Ammon's horn (tissue), 1 donor: ENCODE measurements at regions not wholly inside any gene's neighbourhood (a gene's known extent, or its start where the extent isn't known, plus 50 kb on each side); places are given as distances from the start of the nearest gene placed in this dataset.

Source experiments
- DNase-seq: peaks from one replicate; pipeline ENCODE4 v3.0.0-alpha.2; 2016; ENCODE audit warnings: low spot score

- no peak for DNase-seq
These were observed 90.1 kb upstream of the NOCT start for GRCh38 chr4:138925495-138925894.

- DNase-seq: peak; percentile 94
These were observed 96.3 kb upstream of the NOCT start for GRCh38 chr4:138919094-138919936.

- no peak for DNase-seq
These were observed 97.3 kb upstream of the NOCT start for GRCh38 chr4:138918169-138918869.

- DNase-seq: no peak
These were observed 98.8 kb upstream of the NOCT start for GRCh38 chr4:138916763-138917162.

GRCh38 chr4:138915756-138916155 is 99.8 kb upstream of the NOCT start:
- DNase-seq: no peak

- no peak for DNase-seq
These were observed 102.8 kb upstream of the NOCT start for GRCh38 chr4:138912704-138913340.

GRCh38 chr4:138911909-138912703 is 103.5 kb upstream of the NOCT start:
- DNase-seq: no peak

GRCh38 chr4:138910914-138911336 is 104.7 kb upstream of the NOCT start:
- peak; percentile 89 for DNase-seq

GRCh38 chr4:138910195-138910913 is 105.2 kb upstream of the NOCT start:
- DNase-seq: no peak

GRCh38 chr4:138909587-138909986 is 106.0 kb upstream of the NOCT start:
- no peak for DNase-seq

GRCh38 chr4:138908134-138908533 is 107.4 kb upstream of the NOCT start:
- no peak for DNase-seq

GRCh38 chr4:138907174-138907573 is 108.4 kb upstream of the NOCT start:
- DNase-seq: no peak

- no peak for DNase-seq
These were observed 110.8 kb upstream of the NOCT start for GRCh38 chr4:138904793-138905192.

GRCh38 chr4:138903185-138903584 is 112.4 kb upstream of the NOCT start:
- DNase-seq: no peak

- DNase-seq: no peak
These were observed 112.9 kb upstream of the NOCT start for GRCh38 chr4:138902705-138903104.

- no peak for DNase-seq
These were observed 114.4 kb upstream of the NOCT start for GRCh38 chr4:138901177-138901576.

GRCh38 chr4:138899999-138900398 is 115.6 kb upstream of the NOCT start:
- DNase-seq: no peak

- no peak for DNase-seq
These were observed 117.3 kb upstream of the NOCT start for GRCh38 chr4:138898282-138898681.

- DNase-seq: no peak
These were observed 117.8 kb upstream of the NOCT start for GRCh38 chr4:138897811-138898226.

GRCh38 chr4:138894709-138895108 is 120.9 kb upstream of the NOCT start:
- DNase-seq: no peak

- no peak for DNase-seq
These were observed 121.6 kb upstream of the NOCT start for GRCh38 chr4:138894011-138894410.
